K562 (cell line): ENCODE measurements at regions not wholly inside any gene's neighbourhood (a gene's known extent, or its start where the extent isn't known, plus 50 kb on each side); places are given as distances from the start of the nearest gene placed in this dataset.

Experiments
- ATAC-seq: fragments of 200-7000 bp; cut with Tn5 transposase; 3 replicates; pipeline ENCODE4 v1.9.1; 2020; ENCODE audit warnings: moderate library complexity
- BruUV-seq: library from RNA; stranded (reverse); fragments of 400-500 nt; replicated peaks from 2 replicates; lab custom pipeline; 2021; lab: Mats Ljungman, UMichigan
- CTCF ChIA-PET: fragments of 300-600 bp; formaldehyde crosslinking; extraction: SDS; loops from one replicate; lab custom pipeline; 2021; ENCODE audit warnings: low intra/inter-chr PET ratio; lab: Yijun Ruan, JAX
- POLR2A ChIA-PET: fragments of 300-600, 350-650 bp; sonication (Branson Sonifier 250); formaldehyde crosslinking; extraction: SDS; loops from one replicate; lab custom pipeline; 2021; ENCODE audit warnings: antibody characterized with exemption, inconsistent platforms; lab: Yijun Ruan, JAX
- DNase-seq, 4 experiments: peaks; one replicate each; pipeline versions ENCODE4 v3.0.0 to v3.0.0-alpha.2; 2011 to 2018; ENCODE audit warnings: low spot score in 3 of 4, mixed read lengths in 3 of 4; ENCODE audit errors: extremely low read depth in 1 of 4
- FAIRE-seq: peaks from 2 replicates; lab custom pipeline; 2011; peaks lifted over from hg19 to GRCh38; lab: Jason Lieb, UNC
- H2AFZ ChIP-seq: 2 replicates; pipeline ENCODE4 v1.6.0; 2011; ENCODE audit warnings: low read depth, low read length, control low read depth, inconsistent platforms
- H3K27ac ChIP-seq: fragments of 200-600 bp; 3 replicates; pipeline ENCODE4 v1.8.0; 2011; ENCODE audit warnings: low read depth, mild to moderate bottlenecking, control low read depth, inconsistent platforms, low read length, moderate library complexity, mixed read lengths; ENCODE audit errors: extremely low read depth
- H3K27me3 ChIP-seq, 2 experiments: fragments of 300-600 bp in 1 of 2; 2 replicates in 1 of 2; 3 replicates in 1 of 2; pipeline versions ENCODE4 v1.6.0 to v1.8.0; 2011; ENCODE audit warnings: inconsistent platforms in 2 of 2, low read length in 2 of 2, mild to moderate bottlenecking in 1 of 2, mixed read lengths in 1 of 2, moderate library complexity in 1 of 2; ENCODE audit not compliant: control insufficient read depth in 2 of 2, insufficient read depth in 2 of 2
- H3K36me3 ChIP-seq: fragments of 300-600 bp; 3 replicates; pipeline ENCODE4 v1.8.0; 2011; ENCODE audit warnings: mild to moderate bottlenecking, low read length, inconsistent platforms; ENCODE audit not compliant: control insufficient read depth, insufficient read depth
- H3K4me1 ChIP-seq, 2 experiments: fragments of 200-600 bp in 1 of 2; replicated peaks in 1 of 2; 2 replicates in 1 of 2; 3 replicates in 1 of 2; pipeline versions ENCODE4 v1.5.1 to v1.8.0; 2011; ENCODE audit warnings: inconsistent platforms in 2 of 2, low read length in 2 of 2, mild to moderate bottlenecking in 1 of 2, mixed read lengths in 1 of 2, moderate library complexity in 1 of 2; ENCODE audit not compliant: control insufficient read depth in 2 of 2, insufficient read depth in 2 of 2
- H3K4me2 ChIP-seq: 2 replicates; pipeline ENCODE4 v1.6.1; 2011; ENCODE audit warnings: low read length, control low read depth, inconsistent platforms, mixed read lengths; ENCODE audit not compliant: insufficient read depth
- H3K4me3 ChIP-seq: fragments of 200-600 bp; sonication (generic), shearing (Covaris generic); 2 replicates; pipeline ENCODE4 v1.5.1; 2016; ENCODE audit warnings: control low read depth, inconsistent platforms
- H3K79me2 ChIP-seq: fragments of 200-600 bp; 3 replicates; pipeline ENCODE4 v1.8.0; 2011; ENCODE audit warnings: low read length, inconsistent platforms; ENCODE audit not compliant: control insufficient read depth, insufficient read depth
- H3K9ac ChIP-seq, 2 experiments: 2 replicates each; pipeline versions ENCODE4 v1.6.0 to v1.6.1; 2011; ENCODE audit warnings: low read depth in 2 of 2, low read length in 2 of 2, control low read depth in 1 of 2, inconsistent platforms in 1 of 2, mild to moderate bottlenecking in 1 of 2, mixed read lengths in 1 of 2; ENCODE audit not compliant: insufficient read depth in 1 of 2
- H3K9me1 ChIP-seq: one replicate; pipeline ENCODE4 v1.6.0; 2011; ENCODE audit warnings: inconsistent platforms, mild to moderate bottlenecking, low read length, moderate library complexity; ENCODE audit not compliant: control insufficient read depth, insufficient read depth
- H3K9me3 ChIP-seq: replicated peaks from 2 replicates; pipeline ENCODE4 v1.5.1; 2011; ENCODE audit warnings: low read depth, low read length, inconsistent platforms; ENCODE audit not compliant: control insufficient read depth, insufficient read depth
- H4K20me1 ChIP-seq: replicated peaks from 2 replicates; pipeline ENCODE4 v1.6.1; 2011; ENCODE audit warnings: low read length, inconsistent platforms, mixed read lengths; ENCODE audit not compliant: control insufficient read depth, insufficient read depth
- ELF2 ChIP-seq: fragments of 250-450 bp; sonication (Bioruptor Pico); IDR thresholded peaks from 2 replicates; pipeline ENCODE4 v1.5.0; 2021; ENCODE audit warnings: mild to moderate bottlenecking
- HDGF ChIP-seq: fragments of 450-650 bp; IDR thresholded peaks from 2 replicates; pipeline ENCODE4 v1.6.1; 2016
- NFIX ChIP-seq: fragments of 250-450 bp; sonication (Bioruptor Pico); IDR thresholded peaks from 2 replicates; pipeline ENCODE4 v1.4.0; 2020; ENCODE audit warnings: low read depth, mild to moderate bottlenecking, moderate library complexity
- SAFB ChIP-seq: fragments of 200-400 bp; formaldehyde crosslinking; IDR thresholded peaks from 2 replicates; pipeline ENCODE4 v1.6.1; 2017; ENCODE audit warnings: low read depth, low read length, borderline replicate concordance
- TFE3 ChIP-seq: fragments of 450-650 bp; formaldehyde crosslinking; IDR thresholded peaks from 2 replicates; pipeline ENCODE4 v1.4.0; 2020; ENCODE audit warnings: mild to moderate bottlenecking, mixed read lengths
- ZNF212 ChIP-seq: fragments of 450-650 bp; formaldehyde crosslinking; IDR thresholded peaks from 2 replicates; pipeline ENCODE4 v1.4.0; 2020; ENCODE audit warnings: mild to moderate bottlenecking
- WGBS: fragments of 100-300 bp; shearing (Covaris generic); methylation state at CpG from one replicate; pipeline ENCODE4 v1.1.6; 2016; ENCODE audit warnings: low coverage, mixed read lengths; ENCODE audit not compliant: insufficient coverage; ENCODE audit errors: missing lambda C conversion rate; 5-methylcytosine and 5-hydroxymethylcytosine counted together
- in situ Hi-C: fragments of 300-500 bp; cut with MboI; formaldehyde crosslinking; loops from 4 replicates; pipeline ENCODE4 v1.15.0; 2018; ENCODE audit warnings: inconsistent platforms, mixed read lengths
- intact Hi-C: fragments of 100-400 bp; cut with micrococcal nuclease; formaldehyde crosslinking; loops from 2 replicates; pipeline ENCODE4 v1.14.2; 2022

- WGBS, result 0% methylated on average over 4 of the region's 4 CpGs
- in situ Hi-C loops, result no loop called here
- ATAC-seq (no peak), DNase-seq (no peak), FAIRE-seq (no peak)
- 0 out of 2 replicates have a peak, but pooled peaks cover 2% of the 10 kb centered on the region for H3K9me3 ChIP-seq
- no peaks in the 10 kb centered on the region for H3K79me2 ChIP-seq
- no peaks in the 10 kb centered on the region for H3K9me1 ChIP-seq
- no peak overlapping the region for H3K27ac ChIP-seq
- ChIA-PET CTCF (no interaction called here), POLR2A (no interaction called here)
- no peaks in the 10 kb centered on the region for H3K36me3 ChIP-seq
- no peak overlapping the region for H3K4me2 ChIP-seq
- H4K20me1 ChIP-seq, result no peaks in the 10 kb centered on the region
- H3K27me3 ChIP-seq, result no peaks in the 10 kb centered on the region
- H3K4me1 ChIP-seq, result no peaks in the 10 kb centered on the region
- no peak overlapping the region for H3K4me3 ChIP-seq
- no peak for TF ChIP-seq NFIX (CRISPR knock-in tag)
- no peak for TF ChIP-seq ELF2
- TF ChIP-seq SAFB, result no peak
- TF ChIP-seq TFE3, result no peak
- TF ChIP-seq HDGF, result no peak
- no peak for TF ChIP-seq ZNF212
- TF ChIP-seq, all 486 proteins: peak for 0
- no peak overlapping the region for H2AFZ ChIP-seq
- BruUV-seq, result no TSS peak
- intact Hi-C loops, result no loop called here
- no peak overlapping the region for H3K9ac ChIP-seq
These were observed 471.0 kb downstream of the EFNA5 start for GRCh38 chr5:107199756-107200155.
